CD4-positive, alpha-beta memory T cell (primary cell): ENCODE measurements at regions not wholly inside any gene's neighbourhood (a gene's known extent, or its start where the extent isn't known, plus 50 kb on each side); places are given as distances from the start of the nearest gene placed in this dataset.

Experiments used
- CTCF ChIA-PET: fragments of 350-600 bp; sonication (Branson Sonifier 250); formaldehyde crosslinking; loops from one replicate; lab custom pipeline; 2021; ENCODE audit warnings: inconsistent platforms; ENCODE audit not compliant: partially characterized antibody; lab: Charles Lee
- POLR2A ChIA-PET: fragments of 350-600 bp; sonication (Branson Sonifier 250); formaldehyde crosslinking; loops from one replicate; lab custom pipeline; 2021; ENCODE audit not compliant: partially characterized antibody; lab: Charles Lee
- DNase-seq, 5 donors: peaks; one replicate each; pipeline versions ENCODE4 v3.0.0 to v3.0.0-alpha.2; 2020 to 2022; ENCODE audit warnings: mixed read lengths in 1 of 5
- H3K27ac ChIP-seq: one replicate; pipeline ENCODE4 v1.7.0; 2013; ENCODE audit warnings: low read depth, low read length
- H3K27me3 ChIP-seq: 2 replicates; pipeline ENCODE4 v1.7.0; 2013; ENCODE audit warnings: mild to moderate bottlenecking, low read length, moderate library complexity; ENCODE audit not compliant: insufficient read depth
- H3K36me3 ChIP-seq: 2 replicates; pipeline ENCODE4 v1.7.0; 2013; ENCODE audit warnings: mild to moderate bottlenecking, low read length, moderate library complexity; ENCODE audit not compliant: insufficient read depth
- H3K4me1 ChIP-seq: 2 replicates; pipeline ENCODE4 v1.7.0; 2013; ENCODE audit warnings: mild to moderate bottlenecking, low read length, moderate library complexity; ENCODE audit not compliant: insufficient read depth
- H3K4me3 ChIP-seq, 2 donors: one replicate each; pipeline ENCODE4 v1.7.0; 2013; ENCODE audit warnings: low read length in 2 of 2, mild to moderate bottlenecking in 1 of 2
- H3K9me3 ChIP-seq, 2 donors: one replicate each; pipeline ENCODE4 v1.7.0; 2013; ENCODE audit warnings: low read length in 2 of 2, control low read depth in 1 of 2; ENCODE audit not compliant: control insufficient read depth in 1 of 2
- H3K27ac Mint-ChIP-seq, 7 donors: one replicate each; pipeline ENCODE4 v1.8.0; 2020 to 2021; ENCODE audit warnings: mixed read lengths in 7 of 7, mild to moderate bottlenecking in 6 of 7, inconsistent platforms in 3 of 7, moderate library complexity in 3 of 7
- H3K27me3 Mint-ChIP-seq, 2 donors: one replicate each; pipeline ENCODE4 v1.8.0; 2020 to 2021; ENCODE audit warnings: mixed read lengths in 2 of 2
- H3K36me3 Mint-ChIP-seq, 2 donors: one replicate each; pipeline ENCODE4 v1.8.0; 2020 to 2021; ENCODE audit warnings: mixed read lengths in 2 of 2, inconsistent platforms in 1 of 2, mild to moderate bottlenecking in 1 of 2
- H3K4me1 Mint-ChIP-seq, 4 donors: one replicate each; pipeline ENCODE4 v1.8.0; 2020 to 2021; ENCODE audit warnings: mixed read lengths in 4 of 4, mild to moderate bottlenecking in 1 of 4
- H3K4me3 Mint-ChIP-seq, 8 donors: one replicate each; pipeline ENCODE4 v1.8.0; 2020 to 2021; ENCODE audit warnings: mixed read lengths in 8 of 8, mild to moderate bottlenecking in 7 of 8, moderate library complexity in 6 of 8, inconsistent platforms in 3 of 8
- H3K9me3 Mint-ChIP-seq, 8 donors: one replicate each; pipeline ENCODE4 v1.8.0; 2020 to 2021; ENCODE audit warnings: mixed read lengths in 8 of 8, mild to moderate bottlenecking in 5 of 8, inconsistent platforms in 3 of 8, moderate library complexity in 1 of 8
- intact Hi-C: fragments of 100-400 bp; cut with micrococcal nuclease; formaldehyde crosslinking; loops from one replicate; pipeline ENCODE4 v1.15.1; 2023

DNA sequence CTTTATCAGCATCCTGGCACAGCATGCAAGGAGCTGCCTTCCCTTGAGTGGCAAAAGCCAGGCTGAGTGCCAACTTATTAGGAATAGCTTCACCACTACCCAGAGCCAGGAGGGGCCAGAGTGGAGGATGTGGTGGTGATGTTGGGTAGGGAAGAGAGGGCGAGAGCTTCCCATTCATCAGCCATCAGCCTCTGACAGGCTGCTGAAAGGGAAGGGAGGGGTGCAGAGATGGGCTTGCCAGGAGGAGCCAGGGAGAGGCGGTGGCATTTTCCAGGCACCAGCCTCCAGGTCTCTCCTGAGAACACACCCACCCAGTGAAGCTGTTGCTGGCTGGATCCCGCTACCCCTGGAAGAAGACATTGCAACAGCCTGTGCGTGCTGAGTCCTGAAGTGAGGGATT, 168.5 kb downstream of the ACTL8 start:
- H3K4me3 Mint-ChIP-seq: no peak overlapping the region
- H3K27ac ChIP-seq: no peak overlapping the region
- H3K27me3 ChIP-seq: no peaks in the 10 kb centered on the region
- H3K4me1 Mint-ChIP-seq: no peaks in the 10 kb centered on the region
- H3K36me3 Mint-ChIP-seq: no peaks in the 10 kb centered on the region
- DNase-seq: no peak
- POLR2A ChIA-PET: no interaction called here
- H3K4me1 ChIP-seq: no peaks in the 10 kb centered on the region
- intact Hi-C loops: no loop called here
- H3K9me3 ChIP-seq: no peaks in the 10 kb centered on the region
- no peak overlapping the region for H3K27ac Mint-ChIP-seq
- no peaks in the 10 kb centered on the region for H3K36me3 ChIP-seq
- CTCF ChIA-PET: interaction anchor here (0.9 to 1.8 kb wide), 2 partner anchors 177 kb away, joined by 3 to 4 read pairs; no protein-coding TSS in a partner anchor
- H3K4me3 ChIP-seq: no peak overlapping the region
- peaks cover 13 to 18% of the 10 kb centered on the region in 2 donors for H3K27me3 Mint-ChIP-seq
- H3K9me3 Mint-ChIP-seq: peaks cover 0 to 7% (median 0%) of the 10 kb centered on the region in 8 donors

DNA sequence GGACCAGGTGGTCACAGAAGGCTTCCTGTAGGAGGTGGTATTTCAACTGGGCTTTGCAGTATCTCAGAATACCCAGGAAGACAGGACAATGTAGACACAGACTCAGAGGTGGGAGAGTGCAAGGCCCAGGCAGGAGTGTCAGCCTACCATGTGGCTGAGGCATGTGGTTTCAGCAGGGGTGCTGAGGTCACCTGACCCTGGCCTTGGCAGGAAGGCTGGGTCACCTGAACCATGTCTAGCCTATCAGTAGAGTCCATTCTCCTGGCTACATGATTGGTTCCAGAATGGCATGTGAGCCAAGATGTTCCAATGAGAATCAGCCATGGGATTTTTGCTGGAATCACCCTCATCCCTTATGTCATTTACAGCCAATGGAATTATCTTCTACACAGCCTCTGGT, 169.4 kb downstream of the ACTL8 start:
- Histone ChIP-seq H3K27ac (no peak overlapping the region), H3K4me1 (no peaks in the 10 kb centered on the region), H3K27me3 (no peaks in the 10 kb centered on the region), H3K4me3 (no peak overlapping the region), H3K9me3 (no peaks in the 10 kb centered on the region), H3K36me3 (no peaks in the 10 kb centered on the region)
- Mint-ChIP-seq H3K27ac (no peak overlapping the region), H3K4me1 (no peaks in the 10 kb centered on the region), H3K27me3 (peaks cover 13 to 18% of the 10 kb centered on the region in 2 donors), H3K9me3 (peaks cover 0 to 4% (median 0%) of the 10 kb centered on the region in 8 donors), H3K36me3 (no peaks in the 10 kb centered on the region), H3K4me3 (no peak overlapping the region)
- intact Hi-C loops: no loop called here
- ChIA-PET POLR2A (no interaction called here), CTCF (interaction anchor here (1.8 kb wide), 1 partner anchor 176 kb away, joined by 4 read pairs; no protein-coding TSS in a partner anchor)
- DNase-seq: no peak

DNA sequence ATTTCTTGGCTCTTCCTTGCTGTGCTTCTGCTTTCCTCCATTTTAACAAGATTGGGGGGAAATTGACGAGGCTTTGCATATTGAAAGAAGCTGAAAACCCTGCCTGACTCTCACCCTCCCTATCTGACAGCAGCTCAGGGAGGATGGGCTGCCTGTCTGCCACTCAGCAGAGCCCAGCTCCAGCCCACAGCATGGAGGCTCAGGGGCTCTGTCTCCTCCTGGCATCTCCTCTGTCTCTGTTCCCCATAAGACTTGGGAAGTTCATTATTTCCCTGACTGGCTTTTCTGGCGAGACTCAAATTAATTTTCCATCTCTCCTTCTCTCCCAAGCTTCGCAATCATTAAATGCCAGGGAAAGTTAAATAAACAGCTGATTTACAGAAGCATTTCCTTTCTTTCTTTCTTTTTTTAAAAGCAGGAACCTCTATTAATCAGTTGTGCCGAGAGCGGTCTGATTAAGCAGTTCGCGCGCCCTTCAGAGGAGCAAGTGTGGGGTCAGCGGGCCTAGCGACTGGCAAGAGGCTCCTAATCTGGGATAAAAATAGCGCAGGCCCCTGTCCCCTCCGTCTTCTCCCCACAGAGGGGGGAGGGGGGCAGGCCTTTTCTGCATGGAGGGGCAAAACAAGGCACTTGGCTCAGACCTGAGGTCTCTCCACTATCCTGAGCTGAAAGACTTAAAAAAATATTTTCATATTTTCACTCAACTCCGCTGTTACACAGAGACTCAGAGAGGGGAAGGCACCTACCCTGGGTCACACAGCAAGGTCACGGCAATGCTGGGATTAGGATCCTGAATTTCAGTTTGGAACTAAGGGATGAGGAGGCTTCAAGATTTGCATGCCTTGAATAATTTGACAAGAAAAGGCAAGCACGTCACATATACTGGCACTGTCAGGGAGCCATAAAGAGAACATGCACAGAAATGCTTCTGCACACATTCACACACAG, 170.4 kb downstream of the ACTL8 start:
- no peaks in the 10 kb centered on the region for H3K4me1 ChIP-seq
- H3K4me3 ChIP-seq: no peak overlapping the region
- Mint-ChIP-seq H3K27me3 (peaks cover 15 to 18% of the 10 kb centered on the region in 2 donors), H3K9me3 (peaks cover 0 to 4% (median 0%) of the 10 kb centered on the region in 8 donors), H3K4me3 (no peak overlapping the region), H3K27ac (no peak overlapping the region), H3K4me1 (no peaks in the 10 kb centered on the region), H3K36me3 (no peaks in the 10 kb centered on the region)
- no peaks in the 10 kb centered on the region for H3K27me3 ChIP-seq
- intact Hi-C loops: no loop called here
- ChIA-PET POLR2A (no interaction called here), CTCF (interaction anchor here (1.8 kb wide), 1 partner anchor 175 kb away, joined by 4 read pairs; no protein-coding TSS in a partner anchor)
- DNase-seq: no peak
- no peaks in the 10 kb centered on the region for H3K9me3 ChIP-seq
- H3K36me3 ChIP-seq: no peaks in the 10 kb centered on the region
- no peak overlapping the region for H3K27ac ChIP-seq

DNA sequence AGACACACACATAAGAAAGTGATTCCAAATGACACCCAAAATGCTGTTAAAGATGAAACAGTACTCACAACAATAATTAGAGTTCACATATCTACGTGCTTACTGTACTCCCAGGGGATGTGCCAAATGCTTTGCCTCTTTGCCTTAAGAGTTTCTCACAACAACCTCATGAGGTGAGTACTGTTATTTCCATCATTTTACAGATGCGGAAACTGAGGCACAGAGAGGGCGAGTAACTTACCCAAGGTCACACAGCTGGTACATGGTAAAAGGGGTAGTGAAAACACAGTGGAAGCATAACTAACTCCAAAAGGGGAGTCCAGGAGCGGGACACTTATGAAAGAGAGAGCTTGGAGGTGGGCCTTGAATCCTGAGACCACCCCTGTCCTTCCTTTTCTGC, 171.8 kb downstream of the ACTL8 start:
- Histone ChIP-seq H3K4me3 (no peak overlapping the region), H3K9me3 (no peaks in the 10 kb centered on the region), H3K27me3 (no peaks in the 10 kb centered on the region), H3K36me3 (no peaks in the 10 kb centered on the region), H3K4me1 (no peaks in the 10 kb centered on the region), H3K27ac (no peak overlapping the region)
- H3K9me3 Mint-ChIP-seq: peaks cover 0 to 3% (median 1%) of the 10 kb centered on the region in 8 donors
- peaks cover 13 to 19% of the 10 kb centered on the region in 2 donors for H3K27me3 Mint-ChIP-seq
- ChIA-PET POLR2A (no interaction called here), CTCF (no interaction called here)
- no peaks in the 10 kb centered on the region for H3K4me1 Mint-ChIP-seq
- H3K36me3 Mint-ChIP-seq: no peaks in the 10 kb centered on the region
- intact Hi-C loops: no loop called here
- DNase-seq: no peak
- no peak overlapping the region for H3K27ac Mint-ChIP-seq
- no peak overlapping the region for H3K4me3 Mint-ChIP-seq

DNA sequence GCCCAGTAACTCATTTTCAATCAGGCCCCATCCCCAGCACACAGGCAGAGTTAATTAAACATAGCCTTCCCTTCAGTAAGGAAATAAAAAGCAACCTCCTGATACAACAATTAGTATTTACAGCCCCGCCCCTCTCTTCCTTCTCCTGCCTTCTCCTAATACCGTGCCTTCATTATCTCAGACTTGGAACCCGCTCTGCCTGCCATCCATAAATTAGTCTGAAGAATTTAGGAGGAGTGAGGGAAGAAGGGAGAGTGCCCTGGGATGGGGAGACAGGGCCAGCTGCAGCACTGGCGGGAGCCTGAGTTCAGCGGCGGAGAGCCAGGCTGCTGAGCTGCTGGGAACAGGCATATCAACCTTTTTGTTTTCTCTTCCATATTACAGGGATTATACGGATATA, 172.8 kb downstream of the ACTL8 start:
- Histone ChIP-seq H3K36me3 (no peaks in the 10 kb centered on the region), H3K4me3 (no peak overlapping the region), H3K27ac (no peak overlapping the region), H3K9me3 (no peaks in the 10 kb centered on the region), H3K4me1 (no peaks in the 10 kb centered on the region), H3K27me3 (no peaks in the 10 kb centered on the region)
- H3K27ac Mint-ChIP-seq: no peak overlapping the region
- CTCF ChIA-PET: no interaction called here
- H3K9me3 Mint-ChIP-seq: peaks cover 0 to 4% (median 2%) of the 10 kb centered on the region in 8 donors
- POLR2A ChIA-PET: no interaction called here
- no peaks in the 10 kb centered on the region for H3K36me3 Mint-ChIP-seq
- H3K4me1 Mint-ChIP-seq: no peaks in the 10 kb centered on the region
- no peak overlapping the region for H3K4me3 Mint-ChIP-seq
- no peak for DNase-seq
- intact Hi-C loops: no loop called here
- H3K27me3 Mint-ChIP-seq: peaks cover 12 to 16% of the 10 kb centered on the region in 2 donors

DNA sequence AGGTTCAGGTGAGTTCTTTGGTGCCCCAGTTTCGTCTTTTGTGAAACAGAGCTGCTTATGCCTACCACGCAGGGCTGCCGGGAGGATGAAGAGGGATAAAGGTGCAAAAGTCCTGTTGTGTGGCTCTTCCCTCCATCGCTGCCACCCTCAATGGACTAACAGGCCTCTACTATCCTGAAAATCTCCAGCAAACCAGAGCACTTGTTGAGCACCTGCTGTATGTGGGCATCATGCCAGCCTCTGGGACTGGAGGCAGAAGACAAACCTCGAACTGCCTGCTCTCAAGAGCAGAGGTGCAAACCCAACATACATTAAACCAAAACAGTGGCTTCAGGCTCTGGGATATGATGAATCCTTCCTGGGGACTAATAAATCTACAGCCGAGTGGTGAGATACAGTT, 174.1 kb downstream of the ACTL8 start:
- intact Hi-C loops: no loop called here
- Histone ChIP-seq H3K27ac (no peak overlapping the region), H3K27me3 (no peaks in the 10 kb centered on the region), H3K36me3 (no peaks in the 10 kb centered on the region), H3K4me3 (no peak overlapping the region), H3K9me3 (no peaks in the 10 kb centered on the region), H3K4me1 (no peaks in the 10 kb centered on the region)
- no peak overlapping the region for H3K27ac Mint-ChIP-seq
- H3K36me3 Mint-ChIP-seq: no peaks in the 10 kb centered on the region
- no peaks in the 10 kb centered on the region for H3K4me1 Mint-ChIP-seq
- no peak for DNase-seq
- peaks cover 11% of the 10 kb centered on the region in 2 donors for H3K27me3 Mint-ChIP-seq
- H3K9me3 Mint-ChIP-seq: peaks cover 0 to 4% (median 2%) of the 10 kb centered on the region in 8 donors
- H3K4me3 Mint-ChIP-seq: no peak overlapping the region
- ChIA-PET POLR2A (no interaction called here), CTCF (no interaction called here)

DNA sequence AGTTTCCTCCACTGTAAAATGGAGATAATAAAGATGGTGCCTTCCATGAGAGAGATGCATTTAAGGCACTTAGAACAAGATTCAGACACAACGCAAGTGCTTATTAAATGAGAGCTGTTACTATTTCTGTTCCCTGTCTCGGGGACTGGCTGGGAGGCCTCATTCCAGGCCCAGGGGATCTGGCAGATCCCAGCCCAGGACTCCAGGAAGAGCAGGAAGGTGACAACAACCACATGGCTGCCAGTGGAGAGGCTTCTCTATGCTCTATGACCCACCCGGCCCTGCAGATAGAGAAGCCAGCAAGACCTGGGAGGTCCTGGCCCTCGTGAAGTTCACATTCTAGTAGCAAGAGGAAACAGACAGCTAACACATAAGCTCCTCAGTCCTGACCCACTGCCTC, 175.5 kb downstream of the ACTL8 start:
- H3K4me1 ChIP-seq: no peaks in the 10 kb centered on the region
- ChIA-PET CTCF (no interaction called here), POLR2A (no interaction called here)
- Mint-ChIP-seq H3K27ac (no peak overlapping the region), H3K4me3 (no peak overlapping the region), H3K4me1 (no peaks in the 10 kb centered on the region), H3K36me3 (no peaks in the 10 kb centered on the region), H3K27me3 (peaks cover 6 to 8% of the 10 kb centered on the region in 2 donors), H3K9me3 (peaks cover 0 to 5% (median 1%) of the 10 kb centered on the region in 8 donors)
- H3K27ac ChIP-seq: no peak overlapping the region
- intact Hi-C loops: no loop called here
- no peaks in the 10 kb centered on the region for H3K27me3 ChIP-seq
- no peaks in the 10 kb centered on the region for H3K9me3 ChIP-seq
- DNase-seq: no peak
- H3K4me3 ChIP-seq: no peak overlapping the region
- H3K36me3 ChIP-seq: no peaks in the 10 kb centered on the region
